OCI-LY3 (cell line): ENCODE measurements at regions not wholly inside any gene's neighbourhood (a gene's known extent, or its start where the extent isn't known, plus 50 kb on each side); places are given as distances from the start of the nearest gene placed in this dataset.

Experiments
- H2AFZ ChIP-seq: fragments of 200-600, 300-600 bp; shearing (Covaris generic); 2 replicates; pipeline ENCODE4 v1.6.0; 2014; ENCODE audit warnings: antibody characterized with exemption, low read depth, low read length
- H3K27ac ChIP-seq: fragments of 200-600, 300-600 bp; sonication (generic); 2 replicates; pipeline ENCODE4 v1.5.1; 2014; ENCODE audit warnings: mild to moderate bottlenecking, low read length, moderate library complexity, mixed read lengths
- H3K27me3 ChIP-seq: fragments of 200-600, 300-600 bp; sonication (generic); 2 replicates; pipeline ENCODE4 v1.6.1; 2014; ENCODE audit warnings: low read depth, low read length, mixed read lengths
- H3K36me3 ChIP-seq: fragments of 200-600, 300-600 bp; sonication (generic); replicated peaks from 2 replicates; pipeline ENCODE3; 2014; ENCODE audit warnings: low read depth, low read length, mixed read lengths
- H3K4me1 ChIP-seq: fragments of 300-600, 200-600 bp; sonication (generic); 2 replicates; pipeline ENCODE4 v1.6.1; 2014; ENCODE audit warnings: low read length, mixed read lengths
- H3K4me2 ChIP-seq: fragments of 200-600, 300-600 bp; sonication (generic); 2 replicates; pipeline ENCODE4 v1.6.1; 2014; ENCODE audit warnings: low read length, mixed read lengths
- H3K4me3 ChIP-seq: fragments of 300-600, 200-600 bp; sonication (generic); 2 replicates; pipeline ENCODE4 v1.5.1; 2014; ENCODE audit warnings: antibody characterized with exemption, mild to moderate bottlenecking, low read length, moderate library complexity
- H3K79me2 ChIP-seq: fragments of 300-600, 200-600 bp; shearing (Covaris generic); 2 replicates; pipeline ENCODE4 v1.6.1; 2014; ENCODE audit warnings: mild to moderate bottlenecking, low read length, mixed read lengths
- H3K9ac ChIP-seq: fragments of 300-600, 200-600 bp; shearing (Covaris generic); 2 replicates; pipeline ENCODE4 v1.6.0; 2014; ENCODE audit warnings: mild to moderate bottlenecking, low read length, moderate library complexity
- H3K9me3 ChIP-seq: fragments of 200-600, 300-600 bp; shearing (Covaris generic); 2 replicates; pipeline ENCODE4 v1.6.1; 2014; ENCODE audit warnings: low read length, mixed read lengths; ENCODE audit not compliant: insufficient read depth
- H4K20me1 ChIP-seq: fragments of 200-600, 300-600 bp; sonication (generic); 2 replicates; pipeline ENCODE4 v1.6.1; 2016; ENCODE audit warnings: low read length, mixed read lengths; ENCODE audit not compliant: insufficient read depth
- CTCF ChIP-seq: fragments of 200-600, 300-600 bp; sonication (generic); IDR thresholded peaks from 2 replicates; pipeline ENCODE4 v1.5.1; 2014; ENCODE audit warnings: antibody characterized with exemption, low read length, low read depth
- EZH2phosphoT487 ChIP-seq: fragments of 200-600 bp; shearing (Covaris generic); IDR thresholded peaks from 2 replicates; pipeline ENCODE4 v1.6.1; 2018; ENCODE audit warnings: antibody characterized with exemption, mixed run types, low read depth

GRCh38 chr1:68651115-68651514 lies 154.2 kb upstream of the DEPDC1 start:
- no peak for TF ChIP-seq CTCF
- no peak for TF ChIP-seq EZH2phosphoT487
- Histone ChIP-seq H3K79me2 (no peaks in the 10 kb centered on the region), H3K27me3 (no peaks in the 10 kb centered on the region), H3K9ac (no peak overlapping the region), H3K27ac (no peak overlapping the region), H3K9me3 (no peaks in the 10 kb centered on the region), H3K4me2 (no peak overlapping the region), H3K4me3 (no peak overlapping the region), H4K20me1 (no peaks in the 10 kb centered on the region), H3K36me3 (no peaks in the 10 kb centered on the region), H2AFZ (no peak overlapping the region), H3K4me1 (peaks cover 7% of the 10 kb centered on the region; the same call in 1 of the 2 replicates)

DNA sequence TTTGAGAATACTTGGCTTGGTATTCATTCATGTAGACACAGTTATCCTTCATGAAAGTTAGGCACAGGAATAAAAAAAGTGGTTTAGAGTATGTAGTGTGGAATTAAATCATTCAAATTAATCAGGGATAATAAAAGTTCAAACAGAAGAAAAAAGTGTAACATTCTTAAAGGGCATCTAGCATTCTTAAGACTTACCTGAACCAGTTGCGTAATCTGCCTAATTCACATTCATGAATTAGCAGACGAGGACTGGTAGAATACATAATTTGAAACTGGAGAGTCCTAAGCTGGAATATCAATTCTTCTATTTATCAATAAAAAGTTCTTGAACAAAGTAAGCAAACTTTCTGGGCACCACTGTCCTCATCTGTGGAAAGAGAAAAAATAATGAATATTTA lies 157.0 kb upstream of the DEPDC1 start:
- TF ChIP-seq CTCF (no peak), EZH2phosphoT487 (no peak)
- H3K4me1 ChIP-seq, result peaks cover 7% of the 10 kb centered on the region; the same call in 1 of the 2 replicates
- H3K79me2 ChIP-seq, result no peaks in the 10 kb centered on the region
- no peaks in the 10 kb centered on the region for H3K36me3 ChIP-seq
- no peak overlapping the region for H2AFZ ChIP-seq
- H3K27me3 ChIP-seq, result no peaks in the 10 kb centered on the region
- H4K20me1 ChIP-seq, result no peaks in the 10 kb centered on the region
- H3K27ac ChIP-seq, result no peak overlapping the region
- no peaks in the 10 kb centered on the region for H3K9me3 ChIP-seq
- no peak overlapping the region for H3K4me2 ChIP-seq
- no peak overlapping the region for H3K9ac ChIP-seq
- H3K4me3 ChIP-seq, result no peak overlapping the region

- Histone ChIP-seq H3K36me3 (no peaks in the 10 kb centered on the region), H3K4me2 (no peak overlapping the region), H3K27me3 (no peaks in the 10 kb centered on the region), H3K9ac (no peak overlapping the region), H4K20me1 (no peaks in the 10 kb centered on the region), H2AFZ (no peak overlapping the region), H3K4me1 (no peaks in the 10 kb centered on the region), H3K27ac (no peak overlapping the region), H3K79me2 (no peaks in the 10 kb centered on the region), H3K9me3 (no peaks in the 10 kb centered on the region), H3K4me3 (no peak overlapping the region)
- TF ChIP-seq EZH2phosphoT487, result no peak
- no peak for TF ChIP-seq CTCF
These were observed 176.9 kb upstream of the DEPDC1 start for GRCh38 chr1:68673771-68674170.

DNA sequence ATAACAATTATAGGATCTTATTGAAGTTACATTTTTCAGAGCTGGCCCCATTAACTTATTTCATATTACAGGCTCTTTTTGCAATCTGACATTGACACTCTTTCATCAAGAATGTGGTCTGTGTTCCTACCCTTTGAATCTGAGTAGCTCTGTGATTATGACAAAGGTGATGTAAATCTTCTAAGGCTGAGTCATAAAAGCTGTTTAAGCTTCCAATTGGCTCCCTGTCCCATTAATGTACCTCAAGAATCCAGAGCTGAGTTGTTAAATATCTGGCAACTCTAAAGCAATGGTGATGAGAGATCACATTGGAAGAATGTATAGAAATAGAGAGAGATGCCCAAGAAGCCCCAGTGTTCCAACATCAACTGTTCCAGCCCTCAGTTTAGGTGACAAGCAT lies 178.5 kb upstream of the DEPDC1 start:
- no peak overlapping the region for H3K4me3 ChIP-seq
- H3K27me3 ChIP-seq, result no peaks in the 10 kb centered on the region
- H4K20me1 ChIP-seq, result no peaks in the 10 kb centered on the region
- TF ChIP-seq EZH2phosphoT487 (no peak), CTCF (no peak)
- H3K9ac ChIP-seq, result no peak overlapping the region
- H3K27ac ChIP-seq, result no peak overlapping the region
- no peaks in the 10 kb centered on the region for H3K79me2 ChIP-seq
- no peak overlapping the region for H3K4me2 ChIP-seq
- H3K36me3 ChIP-seq, result no peaks in the 10 kb centered on the region
- no peaks in the 10 kb centered on the region for H3K4me1 ChIP-seq
- no peaks in the 10 kb centered on the region for H3K9me3 ChIP-seq
- H2AFZ ChIP-seq, result no peak overlapping the region
